ENCODE measurements at regions not wholly inside any gene's neighbourhood (a gene's known extent, or its start where the extent isn't known, plus 50 kb on each side); places are given as distances from the start of the nearest gene placed in this dataset.

GRCh38 chr5:27502236-27502635 lies 463.9 kb upstream of the CDH9 start:
- DNase-seq = no peak

- DNase-seq = no peak
Measured at GRCh38 chr5:27497491-27497890, 459.1 kb upstream of the CDH9 start.

GRCh38 chr5:27494887-27495286 lies 456.5 kb upstream of the CDH9 start:
- no peak for DNase-seq

- no peak for DNase-seq
Measured at GRCh38 chr5:27491746-27492439, 453.5 kb upstream of the CDH9 start.

GRCh38 chr5:27491047-27491446 lies 452.7 kb upstream of the CDH9 start:
- no peak for DNase-seq

GRCh38 chr5:27489701-27490100 lies 451.3 kb upstream of the CDH9 start:
- DNase-seq = no peak

GRCh38 chr5:27482663-27483062 lies 444.3 kb upstream of the CDH9 start:
- no peak for DNase-seq

- DNase-seq = no peak
Measured at GRCh38 chr5:27479859-27480258, 441.5 kb upstream of the CDH9 start.

GRCh38 chr5:27477550-27477949 lies 439.2 kb upstream of the CDH9 start:
- no peak for DNase-seq

- DNase-seq = no peak
Measured at GRCh38 chr5:27476356-27476988, 438.1 kb upstream of the CDH9 start.

GRCh38 chr5:27475063-27475462 lies 436.7 kb upstream of the CDH9 start:
- DNase-seq = no peak

GRCh38 chr5:27474395-27474794 lies 436.0 kb upstream of the CDH9 start:
- DNase-seq = no peak

GRCh38 chr5:27474047-27474309 lies 435.6 kb upstream of the CDH9 start:
- no peak for DNase-seq

GRCh38 chr5:27473307-27474046 lies 435.1 kb upstream of the CDH9 start:
- no peak for DNase-seq

- no peak for DNase-seq
Measured at GRCh38 chr5:27472871-27473270, 434.5 kb upstream of the CDH9 start.

- no peak for DNase-seq
Measured at GRCh38 chr5:27472000-27472763, 433.8 kb upstream of the CDH9 start.

- no peak for DNase-seq
Measured at GRCh38 chr5:27466959-27467358, 428.6 kb upstream of the CDH9 start.

GRCh38 chr5:27465140-27465539 lies 426.8 kb upstream of the CDH9 start:
- no peak for DNase-seq

GRCh38 chr5:27463446-27464149 lies 425.2 kb upstream of the CDH9 start:
- DNase-seq = no peak

GRCh38 chr5:27462936-27463335 lies 424.6 kb upstream of the CDH9 start:
- DNase-seq = no peak

- no peak for DNase-seq
Measured at GRCh38 chr5:27458287-27458686, 419.9 kb upstream of the CDH9 start.

- DNase-seq = no peak
Measured at GRCh38 chr5:27451377-27451776, 413.0 kb upstream of the CDH9 start.

- DNase-seq = no peak
Measured at GRCh38 chr5:27450607-27451006, 412.2 kb upstream of the CDH9 start.

All from T-helper 1 cell (primary cell).